ENCODE measurements at regions not wholly inside any gene's neighbourhood (a gene's known extent, or its start where the extent isn't known, plus 50 kb on each side); places are given as distances from the start of the nearest gene placed in this dataset.

DNA sequence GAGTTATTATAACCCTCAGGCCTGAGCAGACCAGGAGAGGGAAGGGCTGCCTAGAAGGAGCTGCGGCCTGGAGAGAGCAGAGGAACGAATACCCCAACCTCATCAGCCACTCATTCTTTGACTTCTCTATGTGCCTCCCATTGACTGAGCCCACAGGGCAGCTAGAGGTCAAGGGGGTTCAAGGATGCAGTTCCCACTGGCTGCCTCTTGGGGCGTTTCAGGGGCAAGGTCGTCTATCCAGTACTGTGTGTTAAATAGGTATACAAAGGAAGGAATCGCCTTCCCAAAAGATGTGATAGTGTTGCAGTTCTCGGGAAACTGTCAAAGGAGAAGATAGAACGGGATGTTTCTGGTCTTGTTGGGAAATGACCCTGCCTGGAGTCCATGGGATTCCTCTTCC is 250.6 kb downstream of the PRDM2 start:
- TF ChIP-seq, protein P1, sequence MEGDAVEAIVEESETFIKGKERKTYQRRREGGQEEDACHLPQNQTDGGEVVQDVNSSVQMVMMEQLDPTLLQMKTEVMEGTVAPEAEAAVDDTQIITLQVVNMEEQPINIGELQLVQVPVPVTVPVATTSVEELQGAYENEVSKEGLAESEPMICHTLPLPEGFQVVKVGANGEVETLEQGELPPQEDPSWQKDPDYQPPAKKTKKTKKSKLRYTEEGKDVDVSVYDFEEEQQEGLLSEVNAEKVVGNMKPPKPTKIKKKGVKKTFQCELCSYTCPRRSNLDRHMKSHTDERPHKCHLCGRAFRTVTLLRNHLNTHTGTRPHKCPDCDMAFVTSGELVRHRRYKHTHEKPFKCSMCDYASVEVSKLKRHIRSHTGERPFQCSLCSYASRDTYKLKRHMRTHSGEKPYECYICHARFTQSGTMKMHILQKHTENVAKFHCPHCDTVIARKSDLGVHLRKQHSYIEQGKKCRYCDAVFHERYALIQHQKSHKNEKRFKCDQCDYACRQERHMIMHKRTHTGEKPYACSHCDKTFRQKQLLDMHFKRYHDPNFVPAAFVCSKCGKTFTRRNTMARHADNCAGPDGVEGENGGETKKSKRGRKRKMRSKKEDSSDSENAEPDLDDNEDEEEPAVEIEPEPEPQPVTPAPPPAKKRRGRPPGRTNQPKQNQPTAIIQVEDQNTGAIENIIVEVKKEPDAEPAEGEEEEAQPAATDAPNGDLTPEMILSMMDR (IDR thresholded peaks at IDR 0.05; ENCODE audit: low read depth, low read length, poor library complexity, severe bottlenecking): peak; percentile 52
- TF ChIP-seq EZH2phosphoT487 (IDR thresholded peaks at IDR 0.05; ENCODE audit: borderline replicate concordance, low read length): no peak

All from DOHH2 (cell line).